ENCODE measurements at regions not wholly inside any gene's neighbourhood (a gene's known extent, or its start where the extent isn't known, plus 50 kb on each side); places are given as distances from the start of the nearest gene placed in this dataset.
"Not testable (repeated sequence)": the region's sequence is repeated elsewhere in the genome, so short reads cannot be mapped to it uniquely, and the experiment has no call there.

- Histone ChIP-seq H3K27ac (no peak overlapping the region), H3K4me3 (ENCODE audit: low read depth, low read length) (no peak overlapping the region)
- TF ChIP-seq CTCF (IDR thresholded peaks at IDR 0.05; ENCODE audit: low read depth, low read length), result no peak
Observed at GRCh38 chr7:25476863-25477499, 248.7 kb upstream of the NPVF start.

GRCh38 chr7:25478221-25478620, 249.9 kb upstream of the NPVF start:
- H3K27me3 ChIP-seq (ENCODE audit: insufficient read depth, low read depth, severe bottlenecking); H3K9me3 ChIP-seq (ENCODE audit: severe bottlenecking); H3K27ac ChIP-seq; H3K36me3 ChIP-seq; H3K4me3 ChIP-seq (ENCODE audit: low read depth, low read length); DNase-seq: not testable (repeated sequence)

More at GRCh38 chr7:25476863-25477499, 248.7 kb upstream of the NPVF start:
- DNase-seq, result no peak
- Histone ChIP-seq H3K9me3 (ENCODE audit: severe bottlenecking) (no peaks in the 10 kb centered on the region), H3K36me3 (no peaks in the 10 kb centered on the region), H3K27me3 (ENCODE audit: insufficient read depth, low read depth, severe bottlenecking) (no peaks in the 10 kb centered on the region)

- H3K4me3 ChIP-seq (ENCODE audit: low read depth, low read length), result no peak overlapping the region
- H3K27me3 ChIP-seq (ENCODE audit: insufficient read depth, low read depth, severe bottlenecking), result no peaks in the 10 kb centered on the region
- no peaks in the 10 kb centered on the region for H3K9me3 ChIP-seq (ENCODE audit: severe bottlenecking)
- no peak for TF ChIP-seq CTCF (IDR thresholded peaks at IDR 0.05; ENCODE audit: low read depth, low read length)
- DNase-seq, result no peak
- no peaks in the 10 kb centered on the region for H3K36me3 ChIP-seq
- H3K27ac ChIP-seq, result no peak overlapping the region
Observed at GRCh38 chr7:25478925-25479324, 250.6 kb upstream of the NPVF start.

- no peak for TF ChIP-seq CTCF (IDR thresholded peaks at IDR 0.05; ENCODE audit: low read depth, low read length)
- no peak for DNase-seq
Observed at GRCh38 chr7:25481891-25482290, 253.6 kb upstream of the NPVF start.

GRCh38 chr7:25482631-25483030, 254.3 kb upstream of the NPVF start:
- H3K4me3 ChIP-seq (ENCODE audit: low read depth, low read length), result no peak overlapping the region
- no peak for DNase-seq
- H3K27ac ChIP-seq, result no peak overlapping the region
- no peak for TF ChIP-seq CTCF (IDR thresholded peaks at IDR 0.05; ENCODE audit: low read depth, low read length)
- H3K36me3 ChIP-seq, result no peaks in the 10 kb centered on the region
- no peaks in the 10 kb centered on the region for H3K9me3 ChIP-seq (ENCODE audit: severe bottlenecking)
- H3K27me3 ChIP-seq (ENCODE audit: insufficient read depth, low read depth, severe bottlenecking), result no peaks in the 10 kb centered on the region

More at GRCh38 chr7:25481891-25482290, 253.6 kb upstream of the NPVF start:
- Histone ChIP-seq H3K36me3 (no peaks in the 10 kb centered on the region), H3K27ac (no peak overlapping the region), H3K27me3 (ENCODE audit: insufficient read depth, low read depth, severe bottlenecking) (no peaks in the 10 kb centered on the region), H3K4me3 (ENCODE audit: low read depth, low read length) (no peak overlapping the region), H3K9me3 (ENCODE audit: severe bottlenecking) (no peaks in the 10 kb centered on the region)

GRCh38 chr7:25485026-25485425, 256.7 kb upstream of the NPVF start:
- H3K36me3 ChIP-seq, result no peaks in the 10 kb centered on the region
- H3K9me3 ChIP-seq (ENCODE audit: severe bottlenecking), result no peaks in the 10 kb centered on the region
- no peaks in the 10 kb centered on the region for H3K27me3 ChIP-seq (ENCODE audit: insufficient read depth, low read depth, severe bottlenecking)
- H3K4me3 ChIP-seq (ENCODE audit: low read depth, low read length), result no peak overlapping the region
- no peak for DNase-seq
- H3K27ac ChIP-seq, result no peak overlapping the region
- no peak for TF ChIP-seq CTCF (IDR thresholded peaks at IDR 0.05; ENCODE audit: low read depth, low read length)

Data from WERI-Rb-1 (cell line).